Parathyroid adenoma (tissue), 2 donors: ENCODE measurements at regions not wholly inside any gene's neighbourhood (a gene's known extent, or its start where the extent isn't known, plus 50 kb on each side); places are given as distances from the start of the nearest gene placed in this dataset.
A peak's percentile ranks its signal among the peaks of the same experiment; 100 is the strongest.

Experiments
- H2AFZ ChIP-seq: fragments of 300-600 bp; sonication (generic); one replicate; pipeline ENCODE4 v1.7.0; 2017; ENCODE audit warnings: antibody characterized with exemption, mild to moderate bottlenecking
- H3K27ac ChIP-seq: fragments of 300-600 bp; sonication (generic); one replicate; pipeline ENCODE4 v1.7.0; 2017
- H3K27me3 ChIP-seq: fragments of 300-600 bp; sonication (generic); one replicate; pipeline ENCODE4 v1.7.0; 2017; ENCODE audit warnings: low read length; ENCODE audit not compliant: control insufficient read depth, insufficient read depth
- H3K36me3 ChIP-seq: fragments of 300-600 bp; sonication (generic); one replicate; pipeline ENCODE4 v1.7.0; 2017; ENCODE audit warnings: low read length; ENCODE audit not compliant: control insufficient read depth, insufficient read depth
- H3K4me1 ChIP-seq: fragments of 300-600 bp; sonication (generic); one replicate; pipeline ENCODE4 v1.7.0; 2017; ENCODE audit warnings: control low read depth
- H3K4me2 ChIP-seq: fragments of 300-600 bp; sonication (generic); one replicate; pipeline ENCODE4 v1.7.0; 2017; ENCODE audit warnings: low read length
- H3K4me3 ChIP-seq: fragments of 300-600 bp; sonication (generic); one replicate; pipeline ENCODE4 v1.7.0; 2017; ENCODE audit warnings: low read depth, low read length
- H3K79me2 ChIP-seq: fragments of 300-600 bp; sonication (generic); one replicate; pipeline ENCODE4 v1.7.0; 2017; ENCODE audit warnings: control low read depth
- H3K9ac ChIP-seq: fragments of 300-600 bp; sonication (generic); one replicate; pipeline ENCODE4 v1.7.0; 2017; ENCODE audit warnings: mild to moderate bottlenecking
- H3K9me3 ChIP-seq: fragments of 300-600 bp; sonication (generic); one replicate; pipeline ENCODE4 v1.7.0; 2017; ENCODE audit warnings: low read length; ENCODE audit not compliant: control insufficient read depth
- TF ChIP-seq, protein P1 (sequence below): fragments of 300-600 bp; sonication (generic); IDR thresholded peaks from one replicate; pipeline ENCODE4 v1.7.0; 2017; ENCODE audit warnings: antibody characterized with exemption, mild to moderate bottlenecking
- donor health status: primary hyperparathyroidism.

DNA sequence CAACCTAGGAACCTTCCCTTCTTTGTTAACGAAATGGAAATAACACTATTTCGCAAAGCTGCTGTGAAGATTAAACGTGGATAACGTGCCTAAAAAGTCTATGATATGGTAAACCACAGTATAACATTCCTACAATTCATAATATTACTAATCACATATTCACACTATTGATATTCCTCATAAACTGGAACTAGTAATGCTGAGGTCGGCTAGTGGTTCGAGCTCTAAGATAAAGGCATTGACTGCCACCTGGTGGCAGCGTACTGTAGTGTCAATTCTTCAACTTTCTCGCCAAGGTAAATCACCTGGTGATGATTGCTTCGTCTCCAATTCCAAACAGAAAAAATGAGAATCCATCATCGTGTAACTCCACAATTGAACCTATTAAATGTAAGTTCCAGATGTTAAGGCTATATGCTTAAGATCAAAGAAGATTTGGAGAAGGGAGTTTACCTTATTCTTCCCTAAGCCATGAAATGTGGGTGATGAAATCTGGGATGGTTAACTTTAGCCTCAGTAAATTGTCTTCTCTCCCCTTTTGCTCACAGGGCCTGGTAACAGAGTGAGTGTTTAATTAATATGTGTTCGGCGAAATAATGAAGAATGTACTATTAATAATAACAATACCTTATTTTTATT is 197.5 kb upstream of the TMEM132C start:
- H3K9ac ChIP-seq: no peak overlapping the region
- no peak overlapping the region for H2AFZ ChIP-seq
- no peaks in the 10 kb centered on the region for H3K9me3 ChIP-seq
- no peaks in the 10 kb centered on the region for H3K79me2 ChIP-seq
- H3K4me2 ChIP-seq: no peak overlapping the region
- H3K4me1 ChIP-seq: no peaks in the 10 kb centered on the region
- no peak overlapping the region for H3K27ac ChIP-seq
- no peak overlapping the region for H3K4me3 ChIP-seq
- TF ChIP-seq, protein P1, sequence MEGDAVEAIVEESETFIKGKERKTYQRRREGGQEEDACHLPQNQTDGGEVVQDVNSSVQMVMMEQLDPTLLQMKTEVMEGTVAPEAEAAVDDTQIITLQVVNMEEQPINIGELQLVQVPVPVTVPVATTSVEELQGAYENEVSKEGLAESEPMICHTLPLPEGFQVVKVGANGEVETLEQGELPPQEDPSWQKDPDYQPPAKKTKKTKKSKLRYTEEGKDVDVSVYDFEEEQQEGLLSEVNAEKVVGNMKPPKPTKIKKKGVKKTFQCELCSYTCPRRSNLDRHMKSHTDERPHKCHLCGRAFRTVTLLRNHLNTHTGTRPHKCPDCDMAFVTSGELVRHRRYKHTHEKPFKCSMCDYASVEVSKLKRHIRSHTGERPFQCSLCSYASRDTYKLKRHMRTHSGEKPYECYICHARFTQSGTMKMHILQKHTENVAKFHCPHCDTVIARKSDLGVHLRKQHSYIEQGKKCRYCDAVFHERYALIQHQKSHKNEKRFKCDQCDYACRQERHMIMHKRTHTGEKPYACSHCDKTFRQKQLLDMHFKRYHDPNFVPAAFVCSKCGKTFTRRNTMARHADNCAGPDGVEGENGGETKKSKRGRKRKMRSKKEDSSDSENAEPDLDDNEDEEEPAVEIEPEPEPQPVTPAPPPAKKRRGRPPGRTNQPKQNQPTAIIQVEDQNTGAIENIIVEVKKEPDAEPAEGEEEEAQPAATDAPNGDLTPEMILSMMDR: peak; percentile 54
- no peaks in the 10 kb centered on the region for H3K27me3 ChIP-seq
- H3K36me3 ChIP-seq: no peaks in the 10 kb centered on the region

GRCh38 chr12:128073937-128074336 is 193.0 kb upstream of the TMEM132C start:
- H3K36me3 ChIP-seq: no peaks in the 10 kb centered on the region
- no peaks in the 10 kb centered on the region for H3K4me1 ChIP-seq
- H3K79me2 ChIP-seq: no peaks in the 10 kb centered on the region
- no peak overlapping the region for H3K4me2 ChIP-seq
- no peaks in the 10 kb centered on the region for H3K27me3 ChIP-seq
- no peak overlapping the region for H2AFZ ChIP-seq
- H3K4me3 ChIP-seq: no peak overlapping the region
- H3K9ac ChIP-seq: no peak overlapping the region
- TF ChIP-seq, protein P1: no peak
- no peaks in the 10 kb centered on the region for H3K9me3 ChIP-seq
- no peak overlapping the region for H3K27ac ChIP-seq

DNA sequence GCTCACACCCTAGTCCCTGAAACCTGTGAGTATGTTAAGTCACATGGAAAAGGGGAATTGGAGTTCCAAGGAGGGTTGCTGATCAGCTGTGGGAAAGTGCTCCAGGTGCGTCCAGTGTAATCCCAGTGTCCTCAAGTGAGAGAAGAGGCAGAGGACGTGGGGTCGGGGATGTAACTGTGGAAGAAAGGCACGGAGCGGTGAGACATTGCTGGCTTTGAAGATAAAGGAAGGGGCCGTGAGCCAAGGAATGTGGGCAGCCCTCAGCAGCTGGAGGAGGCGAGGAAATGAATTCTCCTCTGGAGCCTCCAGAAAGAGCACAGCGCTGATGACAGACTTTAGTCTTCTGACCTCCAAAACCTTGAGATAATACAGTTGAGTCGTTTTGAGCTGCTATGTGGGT is 191.6 kb upstream of the TMEM132C start:
- TF ChIP-seq, protein P1: no peak
- no peak overlapping the region for H3K4me2 ChIP-seq
- no peaks in the 10 kb centered on the region for H3K36me3 ChIP-seq
- no peak overlapping the region for H3K4me3 ChIP-seq
- H3K9me3 ChIP-seq: no peaks in the 10 kb centered on the region
- H3K27me3 ChIP-seq: no peaks in the 10 kb centered on the region
- no peak overlapping the region for H3K9ac ChIP-seq
- H2AFZ ChIP-seq: no peak overlapping the region
- no peak overlapping the region for H3K27ac ChIP-seq
- no peaks in the 10 kb centered on the region for H3K79me2 ChIP-seq
- H3K4me1 ChIP-seq: no peaks in the 10 kb centered on the region

DNA sequence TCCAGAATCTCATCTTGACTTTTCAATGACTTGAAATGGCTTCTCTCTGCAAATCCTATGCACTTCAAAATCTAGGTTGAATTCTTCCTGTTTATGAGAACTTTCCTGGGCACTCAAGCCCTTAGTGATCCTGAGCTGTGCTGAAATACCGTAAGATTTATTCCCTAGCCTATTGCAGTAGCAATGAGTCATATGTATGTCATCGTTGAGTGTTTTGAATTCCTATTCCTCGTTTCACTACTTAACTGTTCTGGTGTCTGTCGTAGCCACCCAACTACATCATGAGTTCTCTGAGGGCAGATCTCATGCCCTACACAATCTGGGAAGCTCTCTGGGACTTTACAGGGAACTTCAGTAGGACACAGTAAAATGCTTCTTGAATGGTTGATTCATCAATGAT is 190.8 kb upstream of the TMEM132C start:
- Histone ChIP-seq H3K4me2 (no peak overlapping the region), H3K9me3 (no peaks in the 10 kb centered on the region), H3K9ac (no peak overlapping the region), H3K27me3 (no peaks in the 10 kb centered on the region), H3K4me1 (no peaks in the 10 kb centered on the region), H3K4me3 (no peak overlapping the region), H2AFZ (no peak overlapping the region), H3K79me2 (no peaks in the 10 kb centered on the region), H3K36me3 (no peaks in the 10 kb centered on the region), H3K27ac (no peak overlapping the region)
- TF ChIP-seq, protein P1: no peak

- H3K36me3 ChIP-seq: no peaks in the 10 kb centered on the region
- H3K27me3 ChIP-seq: no peaks in the 10 kb centered on the region
- H2AFZ ChIP-seq: no peak overlapping the region
- no peaks in the 10 kb centered on the region for H3K79me2 ChIP-seq
- H3K4me3 ChIP-seq: no peak overlapping the region
- no peak overlapping the region for H3K9ac ChIP-seq
- no peak overlapping the region for H3K27ac ChIP-seq
- H3K9me3 ChIP-seq: no peaks in the 10 kb centered on the region
- no peak overlapping the region for H3K4me2 ChIP-seq
- H3K4me1 ChIP-seq: no peaks in the 10 kb centered on the region
- TF ChIP-seq, protein P1: no peak
Observed at GRCh38 chr12:128077211-128077916, 189.6 kb upstream of the TMEM132C start.
